ENCODE measurements at regions not wholly inside any gene's neighbourhood (a gene's known extent, or its start where the extent isn't known, plus 50 kb on each side); places are given as distances from the start of the nearest gene placed in this dataset.

- TF ChIP-seq POLR2AphosphoS5 (IDR thresholded peaks at IDR 0.05; ENCODE audit: low read depth) (no peak), SPI1 (IDR thresholded peaks at IDR 0.05; ENCODE audit: borderline replicate concordance, low read depth) (no peak)
- TF ChIP-seq, protein P1, sequence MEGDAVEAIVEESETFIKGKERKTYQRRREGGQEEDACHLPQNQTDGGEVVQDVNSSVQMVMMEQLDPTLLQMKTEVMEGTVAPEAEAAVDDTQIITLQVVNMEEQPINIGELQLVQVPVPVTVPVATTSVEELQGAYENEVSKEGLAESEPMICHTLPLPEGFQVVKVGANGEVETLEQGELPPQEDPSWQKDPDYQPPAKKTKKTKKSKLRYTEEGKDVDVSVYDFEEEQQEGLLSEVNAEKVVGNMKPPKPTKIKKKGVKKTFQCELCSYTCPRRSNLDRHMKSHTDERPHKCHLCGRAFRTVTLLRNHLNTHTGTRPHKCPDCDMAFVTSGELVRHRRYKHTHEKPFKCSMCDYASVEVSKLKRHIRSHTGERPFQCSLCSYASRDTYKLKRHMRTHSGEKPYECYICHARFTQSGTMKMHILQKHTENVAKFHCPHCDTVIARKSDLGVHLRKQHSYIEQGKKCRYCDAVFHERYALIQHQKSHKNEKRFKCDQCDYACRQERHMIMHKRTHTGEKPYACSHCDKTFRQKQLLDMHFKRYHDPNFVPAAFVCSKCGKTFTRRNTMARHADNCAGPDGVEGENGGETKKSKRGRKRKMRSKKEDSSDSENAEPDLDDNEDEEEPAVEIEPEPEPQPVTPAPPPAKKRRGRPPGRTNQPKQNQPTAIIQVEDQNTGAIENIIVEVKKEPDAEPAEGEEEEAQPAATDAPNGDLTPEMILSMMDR (IDR thresholded peaks at IDR 0.05; ENCODE audit: insufficient read depth, low read length) = no peak
- TF ChIP-seq, protein P2, sequence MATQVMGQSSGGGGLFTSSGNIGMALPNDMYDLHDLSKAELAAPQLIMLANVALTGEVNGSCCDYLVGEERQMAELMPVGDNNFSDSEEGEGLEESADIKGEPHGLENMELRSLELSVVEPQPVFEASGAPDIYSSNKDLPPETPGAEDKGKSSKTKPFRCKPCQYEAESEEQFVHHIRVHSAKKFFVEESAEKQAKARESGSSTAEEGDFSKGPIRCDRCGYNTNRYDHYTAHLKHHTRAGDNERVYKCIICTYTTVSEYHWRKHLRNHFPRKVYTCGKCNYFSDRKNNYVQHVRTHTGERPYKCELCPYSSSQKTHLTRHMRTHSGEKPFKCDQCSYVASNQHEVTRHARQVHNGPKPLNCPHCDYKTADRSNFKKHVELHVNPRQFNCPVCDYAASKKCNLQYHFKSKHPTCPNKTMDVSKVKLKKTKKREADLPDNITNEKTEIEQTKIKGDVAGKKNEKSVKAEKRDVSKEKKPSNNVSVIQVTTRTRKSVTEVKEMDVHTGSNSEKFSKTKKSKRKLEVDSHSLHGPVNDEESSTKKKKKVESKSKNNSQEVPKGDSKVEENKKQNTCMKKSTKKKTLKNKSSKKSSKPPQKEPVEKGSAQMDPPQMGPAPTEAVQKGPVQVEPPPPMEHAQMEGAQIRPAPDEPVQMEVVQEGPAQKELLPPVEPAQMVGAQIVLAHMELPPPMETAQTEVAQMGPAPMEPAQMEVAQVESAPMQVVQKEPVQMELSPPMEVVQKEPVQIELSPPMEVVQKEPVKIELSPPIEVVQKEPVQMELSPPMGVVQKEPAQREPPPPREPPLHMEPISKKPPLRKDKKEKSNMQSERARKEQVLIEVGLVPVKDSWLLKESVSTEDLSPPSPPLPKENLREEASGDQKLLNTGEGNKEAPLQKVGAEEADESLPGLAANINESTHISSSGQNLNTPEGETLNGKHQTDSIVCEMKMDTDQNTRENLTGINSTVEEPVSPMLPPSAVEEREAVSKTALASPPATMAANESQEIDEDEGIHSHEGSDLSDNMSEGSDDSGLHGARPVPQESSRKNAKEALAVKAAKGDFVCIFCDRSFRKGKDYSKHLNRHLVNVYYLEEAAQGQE (IDR thresholded peaks at IDR 0.05; ENCODE audit: insufficient replicate concordance, low read depth) = no peak
Measured at GRCh38 chr19:31553112-31553845, 204.0 kb upstream of the TSHZ3 start.

Measured in HL-60 (cell line).